Ovary (tissue), 7 donors: ENCODE measurements at regions not wholly inside any gene's neighbourhood (a gene's known extent, or its start where the extent isn't known, plus 50 kb on each side); places are given as distances from the start of the nearest gene placed in this dataset.

Source experiments
- DNase-seq, 5 donors: peaks; one replicate each; pipeline ENCODE4 v3.0.0-alpha.2; 2019 to 2020
- H3K27ac ChIP-seq, 2 donors: fragments of 200-600 bp; one replicate each; pipeline versions ENCODE4 v1.5.1 to v1.8.0; 2019 to 2022
- H3K27me3 ChIP-seq: fragments of 200-600 bp; one replicate; pipeline ENCODE4 v1.8.0; 2022
- H3K36me3 ChIP-seq: fragments of 200-600 bp; sonication (generic); one replicate; pipeline ENCODE4 v1.5.1; 2019
- H3K4me1 ChIP-seq: one replicate; pipeline ENCODE4 v1.8.1; 2013; ENCODE audit warnings: mild to moderate bottlenecking, moderate library complexity; ENCODE audit not compliant: insufficient read depth
- H3K4me3 ChIP-seq: fragments of 200-600 bp; sonication (generic); one replicate; pipeline ENCODE4 v1.5.1; 2017
- H3K9me3 ChIP-seq, 2 donors: fragments of 200-600 bp in 1 of 2; sonication (generic) in 1 of 2; one replicate each; pipeline versions ENCODE4 v1.5.1 to v1.8.1; 2013 to 2019; ENCODE audit warnings: mild to moderate bottlenecking in 1 of 2, moderate library complexity in 1 of 2
- CTCF ChIP-seq, 3 donors: fragments of 450-650 bp in 2 of 3; fragments of 200-600 bp in 1 of 3; IDR thresholded peaks; one replicate each; pipeline versions ENCODE4 v1.5.1 to v1.8.0; 2016 to 2022; ENCODE audit warnings: antibody characterized with exemption in 3 of 3, mild to moderate bottlenecking in 1 of 3
- EP300 ChIP-seq: sonication (generic); formaldehyde crosslinking; IDR thresholded peaks from one replicate; pipeline ENCODE4 v1.6.1; 2017; ENCODE audit warnings: antibody characterized with exemption
- POLR2A ChIP-seq: fragments of 450-650 bp; IDR thresholded peaks from one replicate; pipeline ENCODE4 v1.6.1; 2017; ENCODE audit warnings: antibody characterized with exemption, mild to moderate bottlenecking, moderate library complexity
- WGBS, 3 donors: extraction: QIAGEN DNeasy Blood & Tissue Kit in 1 of 3; methylation state at CpG; one replicate each; pipeline versions ENCODE4 v1.1.5 to v1.1.7; 2013 to 2017; 5-methylcytosine and 5-hydroxymethylcytosine counted together
- intact Hi-C, 4 donors: fragments of 100-400 bp; cut with DNase I; formaldehyde crosslinking; loops; one replicate each; pipeline versions ENCODE4 v1.11.0 to v1.15.1; 2022 to 2023
- donor health status: DM: no; HTN: no; CAD: no; lungs with moderate emphysema.
- donor health status: DM: no; HTN: no; CAD: no.
- donor health status: Bipolar disorder and iron deficiency.
- donor health status: DM: no; HTN: no; CAD: no.
- donor health status: DM: yes; HTN: yes; CAD: no.

DNA sequence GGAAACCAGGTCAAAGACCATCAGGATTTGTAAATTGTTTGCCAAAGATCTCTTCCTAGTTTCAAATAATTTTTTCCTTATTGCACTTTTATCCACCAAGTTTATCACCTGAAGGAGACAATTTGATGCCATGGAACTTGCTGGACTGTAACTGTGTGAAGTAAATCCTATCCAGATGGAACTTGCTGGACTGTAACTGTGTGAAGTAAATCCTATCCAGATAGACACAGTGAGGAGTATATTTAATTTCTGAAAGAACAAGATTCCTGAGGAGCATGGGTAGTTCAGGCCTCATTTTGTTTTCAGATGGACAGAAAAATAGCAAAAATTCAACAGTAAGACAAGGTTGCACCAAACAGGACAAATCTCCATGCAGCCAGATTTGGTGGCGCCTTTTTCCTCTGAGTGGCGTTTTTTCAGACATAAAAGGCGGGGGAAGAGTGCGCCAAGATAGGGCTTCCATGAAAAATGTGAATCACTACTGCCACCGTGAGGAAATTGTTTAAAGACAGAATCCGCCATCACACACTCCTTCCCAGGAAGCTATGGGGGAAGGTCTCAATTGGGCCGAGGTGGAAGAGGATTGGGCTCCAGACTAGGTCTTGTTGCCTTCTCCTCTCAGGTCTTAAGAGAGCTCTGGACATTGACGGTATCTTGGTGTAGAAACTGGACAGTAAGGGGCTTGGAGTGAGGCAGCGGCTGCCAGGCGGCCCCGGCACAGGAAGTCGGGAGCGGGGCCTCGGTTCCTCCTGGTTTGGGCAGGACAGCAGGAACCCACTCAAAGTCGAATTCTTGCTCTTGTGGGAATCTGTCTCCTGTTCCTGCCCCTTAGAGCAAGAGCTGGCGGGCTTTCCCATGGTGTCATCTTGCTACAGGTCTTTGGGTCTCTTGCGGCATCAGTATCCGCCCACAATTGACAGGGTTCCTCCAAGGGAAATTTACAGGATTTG lies 234.7 kb downstream of the OR13H1 start:
- 47 to 56% (median 50%) methylated on average over 18 of the region's 18 CpGs for WGBS, 3 donors
- peak overlapping the region; percentile 69 to 80 for H3K27ac ChIP-seq
- intact Hi-C loops = no loop called here
- H3K9me3 ChIP-seq = no peaks in the 10 kb centered on the region
- TF ChIP-seq EP300 (no peak), CTCF (IDR thresholded peaks at IDR 0.05) (peak in 2 of 3 donors; percentile 51 to 53), POLR2A (no peak)
- no peaks in the 10 kb centered on the region for H3K4me1 ChIP-seq
- DNase-seq = peak; percentile 66 to 85 (median 75)
- no peaks in the 10 kb centered on the region for H3K27me3 ChIP-seq
- peak overlapping the region; percentile 28 for H3K4me3 ChIP-seq
- H3K36me3 ChIP-seq = no peaks in the 10 kb centered on the region

DNA sequence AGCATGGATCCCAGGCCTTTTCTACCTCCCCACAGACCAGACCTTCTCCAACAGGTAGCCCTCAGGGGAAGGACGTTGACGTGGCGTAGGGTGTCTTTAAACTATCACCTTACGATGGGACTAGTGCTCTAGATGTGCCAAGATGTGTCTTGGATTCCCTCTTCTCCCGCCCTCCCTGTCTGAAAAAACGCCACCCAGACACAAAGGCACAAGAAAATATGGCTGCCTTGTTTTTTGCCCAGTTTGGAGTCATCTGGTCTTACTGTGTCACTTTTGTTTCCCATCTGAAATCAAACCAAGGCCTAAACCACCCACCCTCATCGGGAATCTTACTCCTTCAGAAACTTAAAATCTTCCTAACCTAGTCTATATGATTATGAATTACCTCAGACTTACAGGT lies 235.4 kb downstream of the OR13H1 start:
- Histone ChIP-seq H3K27me3 (no peaks in the 10 kb centered on the region), H3K36me3 (no peaks in the 10 kb centered on the region), H3K27ac (peak overlapping the region in 1 of 2 donors; percentile 80), H3K4me3 (no peak overlapping the region), H3K4me1 (no peaks in the 10 kb centered on the region), H3K9me3 (no peaks in the 10 kb centered on the region)
- no peak for TF ChIP-seq EP300
- no peak for DNase-seq
- WGBS, 3 donors = 73 to 75% (median 75%) methylated on average over 7 of the region's 7 CpGs
- intact Hi-C loops = no loop called here

DNA sequence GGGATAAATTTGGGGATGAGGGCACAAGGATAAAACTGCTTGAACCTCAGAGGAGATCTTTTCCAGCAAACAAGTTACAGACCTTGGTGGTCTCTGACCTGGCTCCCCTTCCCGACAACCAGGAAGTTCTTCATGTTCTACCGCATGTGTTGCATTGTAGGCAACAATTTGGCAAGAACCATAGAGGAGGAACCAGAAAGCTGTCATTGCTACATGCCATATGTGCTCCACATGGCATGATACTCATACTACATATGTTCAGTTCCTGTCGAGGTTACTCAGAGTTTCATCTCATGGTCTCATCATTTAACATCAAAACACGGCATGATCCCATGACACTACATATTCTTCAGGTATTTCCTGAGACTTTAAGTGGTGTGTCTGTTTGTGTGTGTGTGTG lies 235.9 kb downstream of the OR13H1 start:
- intact Hi-C loops = no loop called here
- WGBS, 3 donors = 81 to 84% (median 81%) methylated on average over 4 of the region's 4 CpGs
- peak overlapping the region in 1 of 2 donors; percentile 80 for H3K27ac ChIP-seq
- H3K36me3 ChIP-seq = no peaks in the 10 kb centered on the region
- H3K27me3 ChIP-seq = no peaks in the 10 kb centered on the region
- H3K4me1 ChIP-seq = no peaks in the 10 kb centered on the region
- no peak overlapping the region for H3K4me3 ChIP-seq
- no peak for DNase-seq
- TF ChIP-seq EP300 (no peak), POLR2A (no peak), CTCF (IDR thresholded peaks at IDR 0.05) (no peak)
- H3K9me3 ChIP-seq = no peaks in the 10 kb centered on the region

GRCh38 chrX:131782646-131783045 lies 238.8 kb downstream of the OR13H1 start:
- WGBS, 3 donors = 67 to 74% (median 68%) methylated on average over 1 of the region's 1 CpG
- no peak overlapping the region for H3K4me3 ChIP-seq
- TF ChIP-seq CTCF (IDR thresholded peaks at IDR 0.05) (no peak), POLR2A (no peak), EP300 (no peak)
- no peaks in the 10 kb centered on the region for H3K4me1 ChIP-seq
- H3K9me3 ChIP-seq = no peaks in the 10 kb centered on the region
- intact Hi-C loops = no loop called here
- no peaks in the 10 kb centered on the region for H3K36me3 ChIP-seq
- DNase-seq = no peak
- H3K27me3 ChIP-seq = no peaks in the 10 kb centered on the region
- no peak overlapping the region for H3K27ac ChIP-seq
